Right lung (tissue), 2 donors: ENCODE measurements at regions not wholly inside any gene's neighbourhood (a gene's known extent, or its start where the extent isn't known, plus 50 kb on each side); places are given as distances from the start of the nearest gene placed in this dataset.
A peak's percentile ranks its signal among the peaks of the same experiment; 100 is the strongest.

ENCODE experiments used
- DNase-seq, 2 donors: peaks; one replicate each; pipeline ENCODE4 v3.0.0-alpha.2; 2013

DNA sequence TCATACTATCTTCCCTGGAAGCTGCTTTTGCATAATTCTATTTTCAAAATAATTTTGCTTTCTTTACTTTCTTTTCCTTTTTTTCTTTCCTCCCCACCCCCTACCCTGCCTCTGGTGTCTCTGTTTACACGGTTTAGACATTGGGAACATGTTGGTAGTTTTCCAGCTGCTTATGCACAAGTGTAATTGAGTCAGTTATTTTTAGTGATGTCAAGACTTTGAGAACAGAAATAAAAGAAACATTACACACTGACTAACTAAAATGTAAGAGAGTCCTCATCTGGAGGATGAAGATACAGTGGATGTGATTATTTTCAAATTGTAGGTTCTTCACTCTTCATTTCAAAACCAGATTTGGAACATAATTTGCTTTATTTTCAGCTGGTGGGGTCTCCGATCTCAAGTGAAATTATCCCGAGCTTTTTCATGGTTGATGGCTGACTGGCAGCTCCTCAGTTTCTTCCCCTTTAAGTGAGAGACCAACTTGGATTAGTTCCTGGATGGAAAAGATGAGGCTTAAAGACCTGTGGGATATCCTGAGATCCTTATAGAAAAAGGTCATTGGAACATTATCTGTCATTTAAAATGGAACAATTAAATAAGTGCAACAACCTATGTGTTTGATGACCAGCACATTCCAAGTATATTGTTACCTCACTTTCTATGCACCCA lies 154.4 kb upstream of the ZNF462 start:
- DNase-seq: no peak

DNA sequence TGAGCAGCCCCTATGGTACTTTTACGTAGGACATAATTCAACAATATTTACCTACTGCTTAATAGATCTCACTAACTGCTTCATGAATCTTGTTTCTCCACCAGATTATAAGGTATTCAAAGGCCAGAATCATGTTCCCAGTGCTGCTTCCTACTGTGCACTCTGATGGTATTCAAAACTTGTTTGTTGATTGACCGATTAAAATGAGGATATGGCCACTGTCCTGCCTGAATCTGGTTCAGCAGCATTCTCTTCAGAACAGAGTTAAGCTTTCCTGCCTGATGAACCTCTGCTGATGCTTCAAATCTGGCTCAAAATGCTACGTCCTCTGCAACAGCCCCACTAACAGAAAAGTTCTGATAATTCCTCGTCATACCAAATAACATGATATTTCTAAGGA lies 150.7 kb upstream of the ZNF462 start:
- DNase-seq: no peak

- DNase-seq: no peak
Measured at GRCh38 chr9:106713206-106713605, 149.8 kb upstream of the ZNF462 start.

DNA sequence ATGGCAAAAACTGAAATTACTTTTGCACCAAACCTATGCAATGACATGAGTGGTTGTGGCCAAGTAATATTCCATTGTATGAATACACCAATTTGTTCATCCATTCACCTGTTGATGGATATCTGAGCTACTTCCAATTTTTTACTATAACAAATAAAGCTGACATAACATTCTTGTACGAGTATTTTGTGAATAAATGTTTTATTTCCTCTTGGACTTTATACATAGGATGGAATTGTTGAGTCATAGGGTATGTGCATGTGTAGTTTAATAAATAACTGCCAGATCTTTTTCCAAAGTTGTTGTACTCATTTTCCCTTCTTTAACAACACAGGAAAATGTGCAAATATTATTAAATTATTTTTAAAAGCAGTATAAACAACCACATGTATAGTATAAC lies 146.1 kb upstream of the ZNF462 start:
- DNase-seq: no peak

GRCh38 chr9:106717686-106718085 lies 145.3 kb upstream of the ZNF462 start:
- DNase-seq: peak in 1 of 2 donors; percentile 36

DNA sequence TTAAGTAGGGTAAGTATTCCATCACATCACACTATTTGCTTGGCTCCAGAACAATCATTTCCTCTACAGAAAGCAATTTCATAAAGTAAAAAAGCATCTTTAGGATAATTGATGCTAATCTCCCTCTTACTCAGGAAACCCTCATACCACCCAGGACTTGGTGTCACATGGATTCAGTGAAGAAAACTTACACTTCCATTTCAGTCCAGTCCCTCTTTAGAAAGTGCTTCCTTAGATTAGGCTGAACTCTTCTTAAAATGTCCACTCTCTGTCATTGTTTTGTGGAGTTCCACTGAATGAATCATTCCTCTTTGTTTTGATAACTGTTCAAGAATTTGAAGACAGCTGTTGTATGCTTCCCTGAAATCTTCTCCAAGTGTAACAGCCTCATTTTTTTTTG lies 144.0 kb upstream of the ZNF462 start:
- DNase-seq: peak in 1 of 2 donors; percentile 28

DNA sequence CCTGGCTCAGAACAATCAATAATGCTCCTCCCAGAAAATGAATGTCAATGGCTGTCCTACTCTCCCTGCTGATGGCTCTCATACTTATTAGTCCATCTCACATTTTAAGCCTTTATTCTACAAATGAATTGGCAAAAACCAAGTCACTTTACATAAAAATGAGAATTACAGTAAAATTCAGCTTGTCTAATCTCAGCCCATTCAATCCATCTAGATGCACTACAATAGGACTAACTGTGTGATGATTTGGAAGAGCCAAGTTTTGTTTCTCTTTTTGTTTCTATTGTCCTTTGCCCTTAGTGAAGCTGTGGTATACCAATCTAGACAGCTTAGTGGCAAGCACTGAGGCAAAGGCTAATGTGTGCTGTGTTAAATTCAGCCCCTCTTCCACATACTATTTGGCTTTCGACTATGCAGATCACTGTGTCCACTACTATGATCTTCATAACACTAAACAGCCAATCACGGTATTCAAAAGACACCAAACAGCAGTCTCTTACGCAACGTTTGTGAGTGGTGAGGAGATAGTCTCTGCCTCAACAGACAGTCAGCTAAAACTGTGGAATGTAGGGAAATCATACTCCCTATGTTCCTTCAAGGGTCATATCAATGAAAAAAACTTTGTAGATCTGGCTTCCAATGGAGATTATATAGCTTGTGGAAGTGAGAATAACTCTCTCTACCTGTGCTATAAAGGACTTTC lies 140.8 kb upstream of the ZNF462 start:
- no peak for DNase-seq

GRCh38 chr9:106723926-106724325 lies 139.0 kb upstream of the ZNF462 start:
- DNase-seq: peak; percentile 61 to 70

GRCh38 chr9:106724566-106724965 lies 138.4 kb upstream of the ZNF462 start:
- DNase-seq: no peak

DNA sequence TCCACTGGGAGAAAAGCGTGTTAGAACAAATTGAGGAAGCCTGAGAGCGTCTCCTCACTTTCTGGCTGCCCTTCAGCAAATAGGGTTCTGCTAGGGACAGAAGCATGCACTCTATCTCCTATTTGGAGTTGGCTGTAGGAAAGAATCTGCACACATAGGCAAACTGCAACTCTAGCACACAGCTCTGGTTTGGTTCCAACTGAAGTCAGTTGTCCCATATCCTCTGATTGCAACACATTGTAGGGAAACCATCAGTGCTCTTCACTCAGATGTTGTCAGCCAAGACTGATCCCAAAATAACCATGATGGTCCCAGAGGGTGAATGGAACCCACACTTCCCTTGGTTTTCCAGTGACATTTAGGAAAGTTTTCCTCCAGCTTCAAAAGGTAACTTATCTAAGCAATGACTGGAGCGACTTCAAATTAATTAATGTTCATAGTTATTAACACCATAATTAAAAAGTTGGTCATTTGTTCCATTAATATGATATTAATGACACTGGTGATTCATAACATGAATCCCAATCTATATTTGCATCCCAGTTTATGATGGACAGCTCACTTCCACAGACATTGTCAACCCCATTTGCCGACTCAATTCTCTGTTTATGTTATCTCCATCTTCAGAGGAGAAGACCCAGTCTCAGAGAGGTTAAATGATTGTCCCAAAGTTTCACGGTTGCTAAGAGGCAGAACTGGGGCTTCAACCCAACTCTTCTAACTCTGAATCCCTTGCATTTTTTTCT lies 136.7 kb upstream of the ZNF462 start:
- peak; percentile 32 to 39 for DNase-seq

DNA sequence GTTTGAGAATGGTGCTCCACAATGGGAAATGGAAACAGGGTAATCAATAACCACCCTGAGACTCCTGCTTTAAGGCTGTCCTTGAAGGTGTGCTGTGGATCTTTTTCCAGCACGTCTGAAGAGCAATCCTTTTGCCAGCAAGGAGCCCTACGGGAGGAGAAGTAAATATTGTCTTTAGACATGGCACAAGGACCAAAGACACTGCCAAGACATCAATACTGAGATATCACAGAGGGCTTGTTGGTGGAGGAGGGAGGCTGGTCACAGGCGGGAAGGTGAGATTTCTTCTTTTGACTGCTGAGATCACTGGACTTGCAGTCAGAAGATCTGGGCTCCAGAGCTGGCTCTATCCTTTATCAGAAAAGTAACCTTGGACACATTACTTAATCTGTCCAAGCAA lies 135.0 kb upstream of the ZNF462 start:
- DNase-seq: no peak

GRCh38 chr9:106728860-106729259 lies 134.1 kb upstream of the ZNF462 start:
- DNase-seq: no peak

- no peak for DNase-seq
Measured at GRCh38 chr9:106731910-106732309, 131.1 kb upstream of the ZNF462 start.

GRCh38 chr9:106733828-106734380 lies 129.1 kb upstream of the ZNF462 start:
- DNase-seq: no peak

DNA sequence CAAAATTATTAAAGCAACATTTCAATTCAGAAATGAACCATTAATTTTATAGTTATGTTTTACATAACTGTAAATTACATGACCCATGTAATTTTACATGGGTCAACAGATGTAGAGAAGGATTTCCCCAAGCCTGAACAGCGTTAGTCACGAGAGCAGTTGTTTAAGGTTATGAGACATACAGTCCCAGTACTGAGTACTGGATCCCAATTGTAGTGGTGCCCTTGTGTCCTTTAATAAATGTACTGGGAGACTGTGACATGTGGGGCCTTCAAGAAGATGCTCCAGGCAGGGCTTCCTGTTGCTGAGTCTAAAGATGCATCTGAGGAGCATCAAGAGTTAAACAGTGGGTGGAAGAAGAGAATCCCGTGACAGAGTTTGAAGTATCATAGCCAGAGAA lies 125.5 kb upstream of the ZNF462 start:
- no peak for DNase-seq

DNA sequence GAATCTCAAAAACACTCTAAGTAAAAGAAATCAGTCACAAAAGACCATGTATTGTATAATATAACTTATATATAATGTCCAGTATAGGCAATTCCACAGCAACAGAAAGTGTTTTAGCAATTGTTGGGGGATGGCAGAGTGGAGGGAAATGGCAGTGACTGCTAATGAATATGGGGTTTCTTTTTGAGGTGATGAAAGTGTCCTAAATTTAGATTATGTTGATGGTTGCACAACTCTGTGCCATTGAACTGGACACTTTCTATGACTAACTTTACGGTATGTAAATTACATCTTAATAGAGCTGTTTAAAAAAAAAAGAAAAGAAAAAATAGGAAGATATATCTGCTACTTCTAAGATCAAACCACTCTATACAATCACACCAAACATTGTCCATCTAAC lies 124.9 kb upstream of the ZNF462 start:
- DNase-seq: no peak

GRCh38 chr9:106745457-106745856 lies 117.5 kb upstream of the ZNF462 start:
- DNase-seq: no peak

DNA sequence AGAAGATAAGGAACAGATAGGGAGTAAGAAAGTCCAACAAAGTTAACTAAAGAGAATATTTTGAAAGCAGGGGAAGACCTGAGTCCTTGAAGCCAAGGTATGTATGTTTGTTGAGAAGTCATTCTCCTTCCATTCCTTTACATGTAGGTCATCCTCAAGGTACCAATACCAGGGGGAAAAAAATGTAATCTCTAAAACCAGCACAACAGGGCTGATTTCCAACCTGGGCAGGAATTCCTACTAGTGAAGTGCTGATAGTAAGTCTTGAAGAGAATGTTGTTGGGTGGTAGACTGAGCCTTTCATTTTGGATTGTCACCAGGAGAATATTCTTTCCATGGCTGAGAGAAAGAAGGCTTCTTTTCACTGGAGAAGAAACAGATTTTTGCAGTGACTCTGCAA lies 117.1 kb upstream of the ZNF462 start:
- DNase-seq: no peak

GRCh38 chr9:106751681-106752080 lies 111.3 kb upstream of the ZNF462 start:
- DNase-seq: no peak

GRCh38 chr9:106752581-106752980 lies 110.4 kb upstream of the ZNF462 start:
- DNase-seq: no peak

DNA sequence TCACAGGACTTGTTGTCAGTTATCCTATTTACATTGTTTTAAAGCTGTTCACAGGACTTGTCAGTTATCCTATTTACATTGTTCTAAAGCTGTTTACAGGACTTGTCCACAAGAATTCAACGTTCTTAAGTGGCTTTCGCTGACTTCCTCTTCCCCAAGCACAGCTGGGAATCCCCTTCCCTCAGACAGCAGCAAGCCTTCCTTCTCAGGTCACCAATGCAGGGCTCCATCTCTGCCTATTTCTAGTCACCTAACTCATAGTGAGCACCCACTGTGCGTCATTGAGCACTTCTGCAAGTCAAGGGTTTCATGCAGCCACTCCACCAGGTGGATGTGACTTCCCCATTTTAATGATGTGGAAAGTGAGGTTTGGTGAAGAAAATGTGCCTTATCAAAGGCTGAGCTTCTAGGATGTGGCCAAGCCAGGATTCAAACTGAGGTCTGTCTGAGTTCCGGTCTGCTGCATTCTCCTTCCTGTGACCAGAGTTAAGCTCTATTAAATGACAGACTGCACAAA lies 109.8 kb upstream of the ZNF462 start:
- no peak for DNase-seq

- no peak for DNase-seq
Measured at GRCh38 chr9:106755736-106756135, 107.2 kb upstream of the ZNF462 start.

DNA sequence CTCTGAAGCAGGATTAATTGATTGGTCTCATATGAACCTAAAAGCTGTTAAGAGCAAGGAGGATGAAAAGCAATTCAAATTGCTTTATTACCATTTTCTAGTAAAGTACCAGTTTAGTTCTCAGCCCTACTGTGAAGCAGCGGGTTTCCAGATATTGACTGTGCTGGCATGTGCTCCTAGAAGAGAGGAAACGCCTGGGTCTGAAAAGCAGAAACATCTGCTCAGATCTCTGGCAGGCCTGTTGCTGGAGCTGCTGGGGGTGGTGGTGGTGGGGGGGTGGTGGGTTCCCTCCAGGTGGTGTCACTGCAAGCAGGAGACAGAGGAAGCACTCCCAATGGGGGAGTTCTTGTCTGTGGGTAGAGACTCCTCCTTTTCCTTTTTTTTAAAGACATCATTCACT lies 105.5 kb upstream of the ZNF462 start:
- no peak for DNase-seq
